H9 (cell line): ENCODE measurements at regions not wholly inside any gene's neighbourhood (a gene's known extent, or its start where the extent isn't known, plus 50 kb on each side); places are given as distances from the start of the nearest gene placed in this dataset.

Experiments used
- DNase-seq: peaks from one replicate; pipeline ENCODE4 v3.0.0-alpha.2; 2017
- H2AFZ ChIP-seq: one replicate; pipeline ENCODE4 v1.6.1; 2013; ENCODE audit warnings: mild to moderate bottlenecking, low read length, control low read depth, moderate library complexity
- H2AK5ac ChIP-seq: 2 replicates; pipeline ENCODE4 v1.6.1; 2013; ENCODE audit warnings: low read length, control low read depth, mixed read lengths; ENCODE audit not compliant: insufficient read length
- H2BK120ac ChIP-seq: one replicate; pipeline ENCODE4 v1.6.1; 2013; ENCODE audit warnings: low read depth, mild to moderate bottlenecking, low read length, control low read depth, inconsistent platforms; ENCODE audit not compliant: poor library complexity, severe bottlenecking
- H2BK12ac ChIP-seq: 2 replicates; pipeline ENCODE4 v1.6.1; 2013; ENCODE audit warnings: low read length, control low read depth, mixed read lengths, low read depth; ENCODE audit not compliant: insufficient read length
- H2BK15ac ChIP-seq: 2 replicates; pipeline ENCODE4 v1.6.1; 2013; ENCODE audit warnings: low read depth, low read length, control low read depth
- H2BK20ac ChIP-seq: one replicate; pipeline ENCODE4 v1.6.1; 2013; ENCODE audit warnings: low read depth, mild to moderate bottlenecking, low read length, control low read depth, inconsistent platforms; ENCODE audit not compliant: poor library complexity, severe bottlenecking
- H2BK5ac ChIP-seq: 2 replicates; pipeline ENCODE4 v1.6.1; 2013; ENCODE audit warnings: low read length, control low read depth, mixed read lengths; ENCODE audit not compliant: insufficient read length
- H3K14ac ChIP-seq: 2 replicates; pipeline ENCODE4 v1.6.1; 2013; ENCODE audit warnings: low read length, control low read depth; ENCODE audit not compliant: insufficient read depth
- H3K18ac ChIP-seq: 2 replicates; pipeline ENCODE4 v1.6.1; 2013; ENCODE audit warnings: low read depth, mild to moderate bottlenecking, mixed read lengths, low read length, control low read depth; ENCODE audit not compliant: insufficient read length
- H3K23ac ChIP-seq: 2 replicates; pipeline ENCODE4 v1.6.1; 2013; ENCODE audit warnings: low read length, control low read depth, mixed read lengths, low read depth; ENCODE audit not compliant: insufficient read length
- H3K23me2 ChIP-seq: 2 replicates; pipeline ENCODE4 v1.6.1; 2013; ENCODE audit warnings: low read depth, mild to moderate bottlenecking, mixed read lengths, low read length, control low read depth; ENCODE audit not compliant: insufficient read length, poor library complexity, severe bottlenecking
- H3K27ac ChIP-seq: 2 replicates; pipeline ENCODE4 v1.5.1; 2013; ENCODE audit warnings: low read length, control low read depth, mixed read lengths, low read depth; ENCODE audit not compliant: insufficient read length
- H3K27me3 ChIP-seq: 2 replicates; pipeline ENCODE4 v1.6.1; 2013; ENCODE audit warnings: low read length, control low read depth, inconsistent platforms; ENCODE audit not compliant: insufficient read depth
- H3K4ac ChIP-seq: 2 replicates; pipeline ENCODE4 v1.6.1; 2013; ENCODE audit warnings: low read depth, mild to moderate bottlenecking, control low read depth, inconsistent platforms, low read length, moderate library complexity
- H3K4me1 ChIP-seq: 2 replicates; pipeline ENCODE4 v1.6.1; 2013; ENCODE audit warnings: low read length, control low read depth, inconsistent platforms; ENCODE audit not compliant: insufficient read depth
- H3K4me2 ChIP-seq: 2 replicates; pipeline ENCODE4 v1.6.1; 2013; ENCODE audit warnings: low read length, control low read depth, mixed read lengths; ENCODE audit not compliant: insufficient read length, insufficient read depth
- H3K56ac ChIP-seq: 2 replicates; pipeline ENCODE4 v1.6.1; 2013; ENCODE audit warnings: low read depth, mild to moderate bottlenecking, mixed read lengths, low read length, control low read depth; ENCODE audit not compliant: insufficient read length
- H3K79me1 ChIP-seq: 2 replicates; pipeline ENCODE4 v1.6.1; 2013; ENCODE audit warnings: low read depth, mild to moderate bottlenecking, moderate library complexity, low read length, control low read depth, inconsistent platforms; ENCODE audit not compliant: insufficient read depth, poor library complexity, severe bottlenecking
- H3K79me2 ChIP-seq: 2 replicates; pipeline ENCODE4 v1.6.1; 2013; ENCODE audit warnings: low read length, control low read depth, inconsistent platforms; ENCODE audit not compliant: insufficient read depth
- H3K9ac ChIP-seq: 2 replicates; pipeline ENCODE4 v1.6.1; 2013; ENCODE audit warnings: low read length, control low read depth, mixed read lengths; ENCODE audit not compliant: insufficient read length; ENCODE audit errors: extremely low read depth
- H3K9me3 ChIP-seq: one replicate; pipeline ENCODE4 v1.6.1; 2013; ENCODE audit warnings: low read depth, low read length, inconsistent platforms; ENCODE audit not compliant: control insufficient read depth
- H3T11ph ChIP-seq: one replicate; pipeline ENCODE4 v1.6.1; 2013; ENCODE audit warnings: mild to moderate bottlenecking, low read length, control low read depth, inconsistent platforms
- H4K20me1 ChIP-seq: one replicate; pipeline ENCODE4 v1.6.1; 2013; ENCODE audit not compliant: control insufficient read depth, insufficient read length, insufficient read depth
- H4K5ac ChIP-seq: 2 replicates; pipeline ENCODE4 v1.6.1; 2013; ENCODE audit warnings: low read depth, mild to moderate bottlenecking, mixed read lengths, low read length, control low read depth; ENCODE audit not compliant: insufficient read length
- H4K8ac ChIP-seq: replicated peaks from 2 replicates; pipeline ENCODE4 v1.6.1; 2013; ENCODE audit warnings: low read length, control low read depth, mixed read lengths, low read depth; ENCODE audit not compliant: insufficient read length
- H4K91ac ChIP-seq: 2 replicates; pipeline ENCODE4 v1.6.1; 2013; ENCODE audit warnings: low read depth, mild to moderate bottlenecking, moderate library complexity, mixed read lengths, low read length, control low read depth; ENCODE audit not compliant: insufficient read length
- H3K27ac Mint-ChIP-seq, 3 experiments: 2 replicates in 2 of 3; 3 replicates in 1 of 3; pipeline ENCODE4 v1.8.0; 2020 to 2021; ENCODE audit warnings: mixed read lengths in 3 of 3, mild to moderate bottlenecking in 1 of 3, moderate library complexity in 1 of 3
- H3K27me3 Mint-ChIP-seq: 2 replicates; pipeline ENCODE4 v1.8.0; 2021; ENCODE audit warnings: low read depth, mild to moderate bottlenecking, moderate library complexity, mixed read lengths
- H3K36me3 Mint-ChIP-seq, 3 experiments: 2 replicates in 2 of 3; 3 replicates in 1 of 3; pipeline ENCODE4 v1.8.0; 2020 to 2021; ENCODE audit warnings: low read depth in 3 of 3, mixed read lengths in 3 of 3; ENCODE audit not compliant: insufficient read depth in 1 of 3
- H3K4me1 Mint-ChIP-seq, 2 experiments: 2 replicates each; pipeline ENCODE4 v1.8.0; 2020; ENCODE audit warnings: mixed read lengths in 2 of 2
- H3K4me3 Mint-ChIP-seq, 2 experiments: 2 replicates in 1 of 2; 3 replicates in 1 of 2; pipeline ENCODE4 v1.8.0; 2020 to 2021; ENCODE audit warnings: mild to moderate bottlenecking in 2 of 2, mixed read lengths in 2 of 2, moderate library complexity in 1 of 2
- H3K9me3 Mint-ChIP-seq, 2 experiments: 2 replicates in 1 of 2; 3 replicates in 1 of 2; pipeline ENCODE4 v1.8.0; 2020; ENCODE audit warnings: mild to moderate bottlenecking in 2 of 2, mixed read lengths in 2 of 2, moderate library complexity in 1 of 2
- CTCF ChIP-seq: fragments of 200-600 bp; sonication (generic); conservative IDR thresholded peaks from 3 replicates; pipeline ENCODE4 v1.8.0; 2021; ENCODE audit warnings: antibody characterized with exemption, mild to moderate bottlenecking
- WGBS: extraction: QIAGEN DNeasy Blood & Tissue Kit; methylation state at CpG from one replicate; pipeline ENCODE4 v1.1.7; 2013; ENCODE audit warnings: missing lambda C conversion rate, low lambda C conversion rate, mixed read lengths; ENCODE audit not compliant: insufficient read length; ENCODE audit errors: extremely low coverage; 5-methylcytosine and 5-hydroxymethylcytosine counted together

- no peaks in the 10 kb centered on the region; a peak in 2 of 7 replicates for H3K36me3 Mint-ChIP-seq
Observed at GRCh38 chr5:34496260-34496691, 159.9 kb upstream of the RAI14 start.

More at GRCh38 chr5:34496260-34496691, 159.9 kb upstream of the RAI14 start:
- WGBS = no CpG with 5 or more reads among the region's 13 CpGs
- Histone ChIP-seq H4K91ac (no peak overlapping the region), H2BK20ac (no peak overlapping the region), H3K14ac (no peak overlapping the region), H3K9me3 (no peaks in the 10 kb centered on the region), H3K23ac (no peak overlapping the region), H2AK5ac (no peak overlapping the region), H3K4me1 (0 out of 2 replicates have a peak, but pooled peaks cover 2% of the 10 kb centered on the region), H3K18ac (no peak overlapping the region), H3K27me3 (no peaks in the 10 kb centered on the region), H4K20me1 (no peaks in the 10 kb centered on the region), H2AFZ (no peak overlapping the region), H3K79me1 (no peaks in the 10 kb centered on the region), H3K56ac (no peak overlapping the region), H2BK12ac (no peak overlapping the region), H3K79me2 (no peaks in the 10 kb centered on the region), H4K8ac (no peak overlapping the region), H2BK120ac (no peak overlapping the region), H3T11ph (no peak overlapping the region), H3K23me2 (no peaks in the 10 kb centered on the region), H2BK5ac (no peak overlapping the region), H3K9ac (no peak overlapping the region), H3K27ac (no peak overlapping the region), H3K4me2 (no peak overlapping the region), H3K4ac (no peak overlapping the region), H4K5ac (no peak overlapping the region), H2BK15ac (no peak overlapping the region)
- Mint-ChIP-seq H3K27me3 (peaks cover 2% of the 10 kb centered on the region), H3K4me1 (peaks cover 24 to 25% of the 10 kb centered on the region in 2 experiments), H3K9me3 (peaks cover 2 to 5% of the 10 kb centered on the region in 2 experiments; a peak in 2 of 5 replicates), H3K4me3 (no peak overlapping the region), H3K27ac (no peak overlapping the region; a peak in 1 of 7 replicates)
- peak; percentile 51 for DNase-seq
- peak; percentile 40; the same call in 2 of the 3 replicates for TF ChIP-seq CTCF
